NCI-H187 (cell line): ENCODE measurements at regions not wholly inside any gene's neighbourhood (a gene's known extent, or its start where the extent isn't known, plus 50 kb on each side); places are given as distances from the start of the nearest gene placed in this dataset.
"Not testable (repeated sequence)": the region's sequence is repeated elsewhere in the genome, so short reads cannot be mapped to it uniquely, and the experiment has no call there.

ENCODE experiments used
- DNase-seq, 2 experiments: peaks; one replicate each; lab custom pipeline; 2025; lab: John Stamatoyannopoulos, UW

DNA sequence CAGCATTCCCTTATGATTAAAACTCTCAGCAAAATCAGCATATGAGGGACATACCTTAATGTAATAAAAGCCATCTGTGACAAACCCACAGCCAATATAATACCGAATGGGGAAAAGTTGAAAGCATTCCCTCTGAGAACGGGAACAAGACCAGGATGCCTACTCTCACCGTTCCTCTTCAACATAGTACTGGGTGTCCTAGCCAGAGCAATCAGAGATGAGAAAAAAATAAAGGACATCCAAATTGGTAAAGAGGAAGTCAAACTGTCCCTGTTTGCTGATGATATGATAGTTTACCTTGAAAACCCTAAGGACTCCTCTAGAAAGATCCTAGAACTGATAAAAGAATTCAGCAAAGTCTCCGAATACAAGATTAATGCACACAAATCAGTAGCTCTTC lies 141.6 kb upstream of the MAN1A1 start:
- not testable (repeated sequence) for DNase-seq

GRCh38 chr6:119490050-119490449 lies 140.5 kb upstream of the MAN1A1 start:
- DNase-seq = not testable (repeated sequence)

- no peak for DNase-seq
Observed at GRCh38 chr6:119484598-119484997, 135.0 kb upstream of the MAN1A1 start.

GRCh38 chr6:119483908-119484307 lies 134.3 kb upstream of the MAN1A1 start:
- DNase-seq = no peak

DNA sequence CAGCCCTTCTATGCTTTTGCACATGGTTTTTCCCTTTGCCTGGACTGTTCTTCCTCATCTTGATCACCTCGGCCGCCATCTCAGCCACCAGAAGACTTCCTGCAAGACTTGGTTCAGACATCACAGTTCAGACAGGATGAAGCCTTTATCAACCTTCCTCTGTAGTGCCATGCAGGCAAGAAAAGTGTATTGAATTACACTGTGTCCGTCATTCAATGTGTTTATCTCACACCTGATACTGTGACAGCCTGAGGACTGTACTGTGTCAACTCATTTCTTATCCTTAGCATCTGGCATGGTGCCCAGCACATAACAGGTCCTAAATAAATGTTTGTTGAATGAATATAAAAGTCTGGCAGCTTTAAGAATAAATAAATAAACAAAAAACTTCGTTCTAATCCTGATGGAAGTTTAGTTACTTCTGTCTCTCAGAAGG lies 133.3 kb upstream of the MAN1A1 start:
- DNase-seq = no peak

DNA sequence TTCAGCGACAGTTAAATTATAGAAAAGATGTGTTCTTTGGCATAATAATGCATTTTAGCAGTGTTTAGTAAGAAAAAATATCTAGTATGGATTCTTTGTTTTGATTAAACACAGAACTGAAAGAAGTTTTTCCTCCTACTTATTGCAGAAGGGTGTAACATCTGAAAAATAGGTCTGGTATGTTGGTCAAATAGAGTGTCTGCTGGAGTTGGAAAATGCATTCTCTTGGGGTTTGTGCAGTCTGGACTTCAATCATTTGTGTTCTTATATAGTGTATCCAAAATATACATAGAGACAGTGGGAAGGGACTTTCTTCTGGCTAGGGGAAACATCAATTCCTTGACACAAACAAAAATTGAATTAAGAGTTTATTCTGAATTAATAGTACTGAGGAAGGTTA lies 132.4 kb upstream of the MAN1A1 start:
- no peak for DNase-seq

DNA sequence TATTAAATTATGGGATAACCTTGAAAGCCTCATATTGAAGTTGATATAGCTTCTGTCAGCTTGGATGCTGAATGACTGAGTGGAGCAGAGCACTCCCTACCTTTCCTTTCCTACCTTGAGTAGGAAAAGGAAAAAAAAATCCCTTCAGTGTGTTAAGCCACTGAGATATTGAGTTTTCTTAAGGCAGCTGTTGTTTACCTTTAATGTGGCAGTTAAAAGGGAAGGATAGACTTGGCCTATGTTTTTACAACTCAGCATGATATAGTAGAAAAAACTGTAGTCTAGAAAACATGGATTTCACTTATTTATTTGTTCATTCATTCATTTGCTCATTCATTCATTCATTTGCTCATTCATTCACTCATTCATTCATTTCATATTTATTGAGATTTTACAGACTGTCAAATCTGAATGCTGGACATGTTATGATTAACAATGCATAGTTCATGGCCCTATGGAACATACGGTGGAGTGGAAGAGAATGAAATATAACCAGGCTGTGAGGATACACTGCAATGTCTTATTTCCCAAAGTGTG lies 131.5 kb upstream of the MAN1A1 start:
- no peak for DNase-seq

DNA sequence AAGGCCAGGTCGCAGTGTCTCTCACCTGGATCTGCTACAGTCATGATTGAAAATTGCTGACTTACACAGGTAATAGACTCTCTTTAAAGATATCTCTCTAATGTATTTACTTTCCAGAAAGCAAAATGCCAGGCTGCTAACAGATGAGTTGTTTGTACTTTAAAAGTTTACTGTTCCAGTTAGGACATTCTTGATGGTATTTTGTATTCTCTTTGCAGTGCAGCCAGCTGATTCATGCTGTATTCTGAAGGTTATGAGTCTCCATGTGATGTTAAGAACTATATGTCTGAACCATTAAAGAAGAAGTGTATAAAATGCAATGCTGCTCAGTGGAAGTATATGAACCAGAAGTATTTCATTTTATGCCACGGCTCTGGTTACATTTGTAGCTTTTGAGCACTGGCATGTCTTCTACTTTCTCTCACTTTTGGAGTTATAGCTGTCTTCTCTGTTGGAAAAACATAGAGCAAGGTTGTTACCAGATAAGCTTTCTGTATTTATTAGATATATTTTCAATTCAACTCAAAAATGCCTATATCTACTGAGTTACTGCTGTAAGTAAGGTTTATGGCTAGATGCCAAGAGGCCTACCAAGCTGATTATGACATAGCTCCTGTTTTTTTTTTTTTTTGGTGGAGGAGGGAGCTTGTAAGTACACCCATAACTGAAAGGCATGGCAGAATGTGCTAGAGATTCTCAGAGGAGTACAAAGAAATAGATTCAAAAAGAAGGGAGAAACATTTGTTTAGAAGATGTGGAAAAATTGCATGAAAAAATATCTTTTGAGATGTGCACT lies 130.5 kb upstream of the MAN1A1 start:
- no peak for DNase-seq

GRCh38 chr6:119476554-119476953 lies 127.0 kb upstream of the MAN1A1 start:
- DNase-seq = no peak

GRCh38 chr6:119476024-119476423 lies 126.5 kb upstream of the MAN1A1 start:
- DNase-seq = no peak

- DNase-seq = no peak
Observed at GRCh38 chr6:119470893-119471542, 121.5 kb upstream of the MAN1A1 start.

GRCh38 chr6:119467488-119468081 lies 118.0 kb upstream of the MAN1A1 start:
- no peak for DNase-seq

GRCh38 chr6:119466226-119466625 lies 116.7 kb upstream of the MAN1A1 start:
- DNase-seq = no peak

- DNase-seq = no peak
Observed at GRCh38 chr6:119463081-119463626, 113.6 kb upstream of the MAN1A1 start.

- DNase-seq = no peak
Observed at GRCh38 chr6:119461187-119461586, 111.6 kb upstream of the MAN1A1 start.

- no peak for DNase-seq
Observed at GRCh38 chr6:119459207-119459974, 109.8 kb upstream of the MAN1A1 start.

DNA sequence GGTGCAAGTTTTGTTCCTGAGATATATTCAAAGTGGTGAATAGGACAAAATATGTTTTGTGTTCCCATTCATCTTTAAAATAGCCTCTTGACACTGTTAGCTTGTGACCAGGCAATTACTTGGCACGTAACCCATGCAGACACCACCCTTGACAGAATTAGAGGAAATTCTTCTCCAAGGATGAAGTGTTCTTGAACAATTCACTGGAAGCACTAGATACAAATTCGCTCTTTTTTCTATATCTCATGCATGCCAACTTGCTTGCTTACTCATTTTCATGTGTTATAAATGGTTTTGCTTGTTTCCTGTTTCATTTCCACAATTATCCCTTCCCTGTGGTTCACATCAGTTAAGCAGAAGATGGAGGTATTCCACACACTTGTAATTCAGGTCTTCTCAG lies 105.2 kb upstream of the MAN1A1 start:
- DNase-seq = no peak

DNA sequence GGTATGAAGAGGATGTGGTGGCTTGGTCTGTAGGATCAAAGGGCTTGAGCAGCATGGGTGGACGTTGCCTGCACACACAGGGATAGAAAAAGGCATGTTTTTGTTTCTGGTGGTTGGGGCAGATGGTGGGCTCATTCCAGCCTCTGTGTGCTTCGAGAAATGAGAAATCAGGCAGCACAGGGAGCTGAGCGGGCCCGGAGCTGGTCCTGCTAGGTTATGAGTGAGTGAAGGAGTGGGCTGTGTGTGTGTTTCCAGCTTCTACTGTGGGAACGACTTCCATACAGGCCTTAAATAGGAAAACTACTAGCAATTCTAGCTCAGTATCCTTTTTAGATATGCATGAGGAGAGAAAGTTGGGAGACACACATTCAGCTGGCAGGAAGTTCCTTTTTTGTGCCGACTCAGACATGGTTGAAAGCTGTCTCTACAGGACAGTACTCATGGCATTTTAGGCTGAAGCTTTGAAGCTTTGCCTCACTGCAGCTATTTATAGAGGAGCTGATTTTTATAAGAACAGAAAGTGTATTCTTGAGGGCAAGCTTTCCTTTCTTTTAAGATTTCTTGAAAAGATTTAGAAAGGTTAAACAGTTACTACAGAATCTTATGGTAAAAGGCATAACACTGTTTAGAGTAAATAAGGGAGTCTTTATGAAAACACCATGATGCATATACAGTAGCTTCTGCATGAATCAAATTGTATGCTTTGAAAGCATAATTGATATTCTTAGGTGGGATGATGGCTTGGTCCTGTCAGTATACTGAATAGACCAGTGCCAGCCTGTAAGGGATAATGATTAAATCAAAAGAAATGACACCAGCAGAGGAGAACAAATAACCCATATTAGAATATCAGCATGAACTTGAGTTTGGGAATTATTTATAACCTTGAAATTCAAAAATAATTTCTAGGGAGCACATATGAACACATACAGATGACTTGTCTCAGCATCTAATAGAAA lies 104.0 kb upstream of the MAN1A1 start:
- DNase-seq = no peak

GRCh38 chr6:119449331-119450156 lies 100.0 kb upstream of the MAN1A1 start:
- no peak for DNase-seq

- no peak for DNase-seq
Observed at GRCh38 chr6:119447921-119448320, 98.4 kb upstream of the MAN1A1 start.
